IMR-90 (cell line): ENCODE measurements at regions not wholly inside any gene's neighbourhood (a gene's known extent, or its start where the extent isn't known, plus 50 kb on each side); places are given as distances from the start of the nearest gene placed in this dataset.

Source experiments
- ATAC-seq: fragments of 200-7000 bp; cut with Tn5 transposase; 2 replicates; pipeline ENCODE4 v1.9.1; 2020; ENCODE audit warnings: low read depth, mild to moderate bottlenecking, moderate library complexity
- BruUV-seq: library from RNA; stranded (reverse); fragments of 400-500 nt; replicated peaks from 2 replicates; lab custom pipeline; 2021; lab: Mats Ljungman, UMichigan
- CTCF ChIA-PET: fragments of 300-600 bp; formaldehyde crosslinking; extraction: SDS; loops from one replicate; lab custom pipeline; 2021; ENCODE audit warnings: antibody characterized with exemption; lab: Yijun Ruan, JAX
- POLR2A ChIA-PET: fragments of 300-600 bp; sonication (Branson Sonifier 250); formaldehyde crosslinking; loops from one replicate; lab custom pipeline; 2022; ENCODE audit warnings: antibody characterized with exemption; ENCODE audit not compliant: unreplicated experiment; lab: Charles Lee
- DNase-seq: peaks from one replicate; pipeline ENCODE4 v3.0.0; 2013
- H2AFZ ChIP-seq: replicated peaks from 2 replicates; pipeline ENCODE3; 2013; ENCODE audit warnings: low read length, mild to moderate bottlenecking; ENCODE audit not compliant: poor library complexity
- H2AK5ac ChIP-seq: 2 replicates; pipeline ENCODE4 v1.6.1; 2013; ENCODE audit warnings: low read depth, low read length, inconsistent platforms
- H2AK9ac ChIP-seq: replicated peaks from 2 replicates; pipeline ENCODE3; 2013; ENCODE audit warnings: mild to moderate bottlenecking, low read depth, low read length, moderate library complexity; ENCODE audit not compliant: poor library complexity
- H2BK120ac ChIP-seq: 2 replicates; pipeline ENCODE4 v1.6.1; 2013; ENCODE audit warnings: low read depth, low read length, inconsistent platforms
- H2BK15ac ChIP-seq: 3 replicates; pipeline ENCODE4 v1.6.1; 2013; ENCODE audit warnings: low read depth, low read length, inconsistent platforms
- H2BK20ac ChIP-seq: 2 replicates; pipeline ENCODE4 v1.6.1; 2013; ENCODE audit warnings: low read depth, mild to moderate bottlenecking, inconsistent platforms, low read length, moderate library complexity
- H2BK5ac ChIP-seq: 2 replicates; pipeline ENCODE4 v1.6.1; 2013; ENCODE audit warnings: mild to moderate bottlenecking, low read depth, low read length, inconsistent platforms; ENCODE audit not compliant: poor library complexity, severe bottlenecking
- H3K14ac ChIP-seq: replicated peaks from 2 replicates; pipeline ENCODE4 v1.6.1; 2013; ENCODE audit warnings: low read depth, low read length, inconsistent platforms
- H3K18ac ChIP-seq: 2 replicates; pipeline ENCODE4 v1.6.1; 2013; ENCODE audit warnings: low read depth, low read length, control low read depth
- H3K23ac ChIP-seq: 2 replicates; pipeline ENCODE4 v1.6.1; 2013; ENCODE audit warnings: low read depth, low read length, inconsistent platforms
- H3K27ac ChIP-seq: 2 replicates; pipeline ENCODE4 v1.5.1; 2013; ENCODE audit warnings: mild to moderate bottlenecking, control low read depth, low read length; ENCODE audit not compliant: insufficient read depth
- H3K27me3 ChIP-seq: 2 replicates; pipeline ENCODE4 v1.6.1; 2013; ENCODE audit warnings: low read length; ENCODE audit not compliant: control insufficient read depth, insufficient read depth
- H3K36me3 ChIP-seq: 2 replicates; pipeline ENCODE4 v1.6.1; 2013; ENCODE audit warnings: low read length, mixed read lengths; ENCODE audit not compliant: control insufficient read depth, insufficient read depth
- H3K4ac ChIP-seq: 2 replicates; pipeline ENCODE4 v1.6.1; 2013; ENCODE audit warnings: low read depth, low read length, inconsistent platforms
- H3K4me1 ChIP-seq: 2 replicates; pipeline ENCODE4 v1.6.1; 2013; ENCODE audit warnings: low read length, mixed read lengths; ENCODE audit not compliant: control insufficient read depth, insufficient read depth
- H3K4me2 ChIP-seq: 2 replicates; pipeline ENCODE4 v1.6.1; 2013; ENCODE audit warnings: low read depth, mild to moderate bottlenecking, control low read depth, low read length, moderate library complexity
- H3K4me3 ChIP-seq: 2 replicates; pipeline ENCODE4 v1.5.1; 2013; ENCODE audit warnings: low read depth, mild to moderate bottlenecking, control low read depth, low read length, moderate library complexity; ENCODE audit not compliant: insufficient read depth
- H3K56ac ChIP-seq: 2 replicates; pipeline ENCODE4 v1.6.1; 2013; ENCODE audit warnings: low read length, inconsistent platforms; ENCODE audit not compliant: insufficient read depth; ENCODE audit errors: extremely low read depth
- H3K79me1 ChIP-seq, 2 experiments: 2 replicates each; pipeline ENCODE4 v1.6.1; 2013; ENCODE audit warnings: low read length in 2 of 2, inconsistent platforms in 1 of 2, low read depth in 1 of 2
- H3K9ac ChIP-seq: 2 replicates; pipeline ENCODE4 v1.6.1; 2013; ENCODE audit warnings: low read depth, low read length, control low read depth
- H3K9me1 ChIP-seq: 2 replicates; pipeline ENCODE4 v1.6.1; 2013; ENCODE audit warnings: low read length, inconsistent platforms; ENCODE audit not compliant: insufficient read depth
- H3K9me3 ChIP-seq: 2 replicates; pipeline ENCODE4 v1.6.1; 2013; ENCODE audit warnings: low read length; ENCODE audit not compliant: control insufficient read depth, insufficient read depth
- H4K20me1 ChIP-seq: 2 replicates; pipeline ENCODE4 v1.6.1; 2013; ENCODE audit warnings: low read length, inconsistent platforms; ENCODE audit not compliant: insufficient read depth
- H4K5ac ChIP-seq: 2 replicates; pipeline ENCODE4 v1.6.1; 2013; ENCODE audit warnings: mild to moderate bottlenecking, low read depth, low read length, control low read depth
- H4K8ac ChIP-seq, 2 experiments: 2 replicates each; pipeline ENCODE4 v1.6.1; 2013; ENCODE audit warnings: low read depth in 2 of 2, low read length in 2 of 2, control low read depth in 1 of 2, inconsistent platforms in 1 of 2
- H4K91ac ChIP-seq: 2 replicates; pipeline ENCODE4 v1.6.1; 2013; ENCODE audit warnings: low read depth, low read length, inconsistent platforms; ENCODE audit not compliant: insufficient read depth
- BHLHE40 ChIP-seq: fragments of 150-350 bp; IDR thresholded peaks from 2 replicates; pipeline ENCODE4 v1.6.1; 2016; ENCODE audit warnings: mild to moderate bottlenecking, low read depth, low read length
- CEBPB ChIP-seq: IDR thresholded peaks from 2 replicates; pipeline ENCODE4 v1.6.1; 2012; ENCODE audit warnings: low read depth, low read length, improper control_type of control experiment
- CHD1 ChIP-seq: IDR thresholded peaks from 2 replicates; pipeline ENCODE4 v1.6.1; 2012; ENCODE audit warnings: low read depth, low read length, improper control_type of control experiment
- CTCF ChIP-seq: conservative IDR thresholded peaks from 2 replicates; pipeline ENCODE4 v1.5.1; 2012; ENCODE audit warnings: mild to moderate bottlenecking, low read depth, low read length, improper control_type of control experiment
- ELK1 ChIP-seq: fragments of 150-350 bp; IDR thresholded peaks from 2 replicates; pipeline ENCODE4 v1.6.1; 2016; ENCODE audit warnings: low read depth, mild to moderate bottlenecking, low read length, moderate library complexity, borderline replicate concordance
- FOS ChIP-seq: fragments of 150-350 bp; IDR thresholded peaks from 2 replicates; pipeline ENCODE4 v1.6.1; 2016; ENCODE audit warnings: low read depth, low read length
- MAFK ChIP-seq: IDR thresholded peaks from 2 replicates; pipeline ENCODE4 v1.6.1; 2012; ENCODE audit warnings: low read depth, low read length, improper control_type of control experiment
- MAZ ChIP-seq: IDR thresholded peaks from 2 replicates; pipeline ENCODE4 v1.6.1; 2012; ENCODE audit warnings: low read depth, mild to moderate bottlenecking, low read length, improper control_type of control experiment, moderate library complexity, borderline replicate concordance
- MXI1 ChIP-seq: IDR thresholded peaks from 2 replicates; pipeline ENCODE4 v1.6.1; 2012; ENCODE audit warnings: low read depth, mild to moderate bottlenecking, low read length, moderate library complexity, borderline replicate concordance
- NFE2L2 ChIP-seq: fragments of 150-350 bp; IDR thresholded peaks from 2 replicates; pipeline ENCODE4 v1.6.1; 2016; ENCODE audit warnings: low read depth, mild to moderate bottlenecking, low read length
- POLR2A ChIP-seq: IDR thresholded peaks from 2 replicates; pipeline ENCODE4 v1.6.1; 2012; ENCODE audit warnings: mild to moderate bottlenecking, low read depth, low read length
- RAD21 ChIP-seq: IDR thresholded peaks from 2 replicates; pipeline ENCODE4 v1.6.1; 2012; ENCODE audit warnings: low read length, improper control_type of control experiment
- RCOR1 ChIP-seq: IDR thresholded peaks from 2 replicates; pipeline ENCODE4 v1.6.1; 2012; ENCODE audit warnings: mild to moderate bottlenecking, low read length, improper control_type of control experiment; ENCODE audit not compliant: insufficient replicate concordance
- RFX5 ChIP-seq: IDR thresholded peaks from 2 replicates; pipeline ENCODE4 v1.8.0; 2012; ENCODE audit warnings: low read depth, mild to moderate bottlenecking, low read length, moderate library complexity
- SMC3 ChIP-seq: fragments of 150-350 bp; IDR thresholded peaks from 2 replicates; pipeline ENCODE4 v1.6.1; 2016; ENCODE audit warnings: low read depth, mild to moderate bottlenecking, antibody characterized with exemption, low read length, moderate library complexity
- USF2 ChIP-seq: fragments of 150-350 bp; IDR thresholded peaks from 2 replicates; pipeline ENCODE4 v1.6.1; 2017; ENCODE audit warnings: mild to moderate bottlenecking, antibody characterized with exemption, low read length, low read depth
- WGBS, 2 experiments: methylation state at CpG; one replicate each; pipeline versions ENCODE4 v1.1.5 to v1.1.7; 2013; ENCODE audit warnings: missing lambda C conversion rate in 2 of 2; ENCODE audit not compliant: insufficient read length in 1 of 2; ENCODE audit errors: extremely low coverage in 2 of 2; 5-methylcytosine and 5-hydroxymethylcytosine counted together
- dilution Hi-C: fragments of 300-500 bp; cut with HindIII; formaldehyde crosslinking; loops from one replicate; pipeline ENCODE4 v1.14.3; 2018; ENCODE audit warnings: low sequenced_read_pairs; ENCODE audit not compliant: unreplicated experiment
- in situ Hi-C: fragments of 300-500 bp; cut with MboI; formaldehyde crosslinking; loops from 3 replicates; pipeline ENCODE4 v1.14.3; 2019; ENCODE audit warnings: low sequenced_read_pairs, inconsistent platforms, mixed read lengths
- intact Hi-C: fragments of 100-400 bp; cut with micrococcal nuclease; formaldehyde crosslinking; loops from 2 replicates; pipeline ENCODE4 v1.10.0; 2022

- dilution Hi-C loops: no loop called here
- no CpG with 5 or more reads among the region's 2 CpGs for WGBS, 2 experiments
- H3K4ac ChIP-seq: no peak overlapping the region
- intact Hi-C loops: no loop called here
- no peak overlapping the region for H3K27ac ChIP-seq
- peaks cover 8% of the 10 kb centered on the region for H3K9me3 ChIP-seq
- H3K9ac ChIP-seq: no peak overlapping the region
- no TSS peak for BruUV-seq
- H4K5ac ChIP-seq: no peak overlapping the region
- H3K4me1 ChIP-seq: no peaks in the 10 kb centered on the region
- no peak overlapping the region for H3K23ac ChIP-seq
- ATAC-seq: no peak
- no peak overlapping the region for H3K56ac ChIP-seq
- H3K14ac ChIP-seq: no peak overlapping the region
- TF ChIP-seq RAD21: no peak
- no peak for TF ChIP-seq CHD1
- TF ChIP-seq RCOR1: no peak
- no peak for TF ChIP-seq MAZ
- no peak for TF ChIP-seq RFX5
- no peak for TF ChIP-seq USF2
- no peak for TF ChIP-seq CEBPB
- no peak for TF ChIP-seq FOS
- no peak for TF ChIP-seq CTCF
- TF ChIP-seq NFE2L2: no peak
- no peak for TF ChIP-seq SMC3
- TF ChIP-seq POLR2A: no peak
- no peak for TF ChIP-seq BHLHE40
- no peak for TF ChIP-seq MAFK
- no peak for TF ChIP-seq MXI1
- no peak for TF ChIP-seq ELK1
- H2AK5ac ChIP-seq: no peak overlapping the region
- no peak overlapping the region for H3K4me3 ChIP-seq
- no peak overlapping the region for H3K4me2 ChIP-seq
- POLR2A ChIA-PET: no interaction called here
- H2BK5ac ChIP-seq: no peak overlapping the region
- no peak for DNase-seq
- no peak overlapping the region for H4K91ac ChIP-seq
- no peak overlapping the region for H3K18ac ChIP-seq
- no peaks in the 10 kb centered on the region for H3K27me3 ChIP-seq
- H2BK15ac ChIP-seq: no peak overlapping the region
- H4K8ac ChIP-seq: no peak overlapping the region
- H2BK20ac ChIP-seq: no peak overlapping the region
- CTCF ChIA-PET: interaction anchor here (0.6 kb wide), 1 partner anchor 116 kb away, joined by 5 read pairs; no protein-coding TSS in a partner anchor
- no peak overlapping the region for H2BK120ac ChIP-seq
- in situ Hi-C loops: no loop called here
- no peaks in the 10 kb centered on the region for H4K20me1 ChIP-seq
- no peaks in the 10 kb centered on the region for H3K79me1 ChIP-seq
- H2AFZ ChIP-seq: no peak overlapping the region
- H3K9me1 ChIP-seq: no peaks in the 10 kb centered on the region
- H3K36me3 ChIP-seq: no peaks in the 10 kb centered on the region
- no peak overlapping the region for H2AK9ac ChIP-seq
These were observed 256.1 kb upstream of the CNTNAP5 start for GRCh38 chr2:123769001-123769400.
